ENCODE measurements at regions not wholly inside any gene's neighbourhood (a gene's known extent, or its start where the extent isn't known, plus 50 kb on each side); places are given as distances from the start of the nearest gene placed in this dataset.
"Not testable (repeated sequence)": the region's sequence is repeated elsewhere in the genome, so short reads cannot be mapped to it uniquely, and the experiment has no call there.

GRCh38 chr5:2110934-2111462 lies 228.3 kb upstream of the IRX4 start:
- no peak for DNase-seq

GRCh38 chr5:2110137-2110933 lies 227.6 kb upstream of the IRX4 start:
- no peak for DNase-seq

- no peak for DNase-seq
These were observed 226.8 kb upstream of the IRX4 start for GRCh38 chr5:2109566-2109965.

GRCh38 chr5:2106721-2107120 lies 224.0 kb upstream of the IRX4 start:
- no peak for DNase-seq

- no peak for DNase-seq
These were observed 222.4 kb upstream of the IRX4 start for GRCh38 chr5:2105141-2105540.

GRCh38 chr5:2103940-2104339 lies 221.2 kb upstream of the IRX4 start:
- DNase-seq: no peak

- no peak for DNase-seq
These were observed 220.4 kb upstream of the IRX4 start for GRCh38 chr5:2102819-2103776.

- no peak for DNase-seq
These were observed 219.0 kb upstream of the IRX4 start for GRCh38 chr5:2101685-2102084.

- no peak for DNase-seq
These were observed 214.3 kb upstream of the IRX4 start for GRCh38 chr5:2096887-2097505.

- no peak for DNase-seq
These were observed 212.3 kb upstream of the IRX4 start for GRCh38 chr5:2095011-2095410.

- DNase-seq: no peak
These were observed 211.9 kb upstream of the IRX4 start for GRCh38 chr5:2094616-2094995.

GRCh38 chr5:2093859-2094615 lies 211.3 kb upstream of the IRX4 start:
- DNase-seq: no peak

GRCh38 chr5:2091921-2092320 lies 209.2 kb upstream of the IRX4 start:
- DNase-seq: no peak

GRCh38 chr5:2087980-2088379 lies 205.3 kb upstream of the IRX4 start:
- no peak for DNase-seq

GRCh38 chr5:2075365-2075764 lies 192.6 kb upstream of the IRX4 start:
- DNase-seq: no peak

- DNase-seq: no peak
These were observed 188.8 kb upstream of the IRX4 start for GRCh38 chr5:2071562-2071961.

GRCh38 chr5:2070787-2071186 lies 188.1 kb upstream of the IRX4 start:
- DNase-seq: not testable (repeated sequence)

- DNase-seq: no peak
These were observed 185.8 kb upstream of the IRX4 start for GRCh38 chr5:2068531-2068930.

- no peak for DNase-seq
These were observed 183.6 kb upstream of the IRX4 start for GRCh38 chr5:2066373-2066772.

- not testable (repeated sequence) for DNase-seq
These were observed 180.7 kb upstream of the IRX4 start for GRCh38 chr5:2063380-2063779.

GRCh38 chr5:2052687-2053086 lies 170.0 kb upstream of the IRX4 start:
- DNase-seq: no peak

GRCh38 chr5:2049876-2050275 lies 167.2 kb upstream of the IRX4 start:
- DNase-seq: no peak

- no peak for DNase-seq
These were observed 165.9 kb upstream of the IRX4 start for GRCh38 chr5:2048664-2049063.
